ENCODE measurements at regions not wholly inside any gene's neighbourhood (a gene's known extent, or its start where the extent isn't known, plus 50 kb on each side); places are given as distances from the start of the nearest gene placed in this dataset.

GRCh38 chr4:151575646-151576045, 166.7 kb downstream of the FHIP1A start:
- TF ChIP-seq CTCF (IDR thresholded peaks at IDR 0.05) = no peak
- no peak for TF ChIP-seq POLR2AphosphoS5 (IDR thresholded peaks at IDR 0.05; ENCODE audit: low read depth, low read length)
- no peak for TF ChIP-seq REST (IDR thresholded peaks at IDR 0.05; ENCODE audit: insufficient read depth in 1 of 2, low read depth in 2 of 2, low read length in 1 of 2)
- TF ChIP-seq TCF7L2 (IDR thresholded peaks at IDR 0.05; ENCODE audit: low read depth, low read length) = no peak
